ENCODE measurements at regions not wholly inside any gene's neighbourhood (a gene's known extent, or its start where the extent isn't known, plus 50 kb on each side); places are given as distances from the start of the nearest gene placed in this dataset.
"Not testable (repeated sequence)": the region's sequence is repeated elsewhere in the genome, so short reads cannot be mapped to it uniquely, and the experiment has no call there.

DNA sequence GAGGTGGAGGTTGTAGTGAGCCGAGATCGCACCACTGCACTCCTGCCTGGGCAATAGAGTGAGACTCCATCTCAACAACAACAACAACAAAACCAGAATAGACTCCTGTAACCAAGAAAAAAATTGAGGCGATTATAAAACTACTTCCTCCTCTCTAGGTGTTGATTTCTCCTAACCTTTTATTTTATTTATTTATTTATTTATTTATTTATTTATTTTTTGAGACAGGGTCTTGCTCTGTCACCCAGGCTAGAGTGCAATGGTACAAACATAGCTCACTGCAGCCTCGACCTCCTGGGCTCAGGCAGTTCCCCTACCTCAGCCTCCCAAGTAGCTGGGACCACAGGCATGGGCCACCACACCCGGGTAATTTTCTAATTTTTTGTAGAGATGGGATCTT is 86.2 kb downstream of the METTL2B start:
- not testable (repeated sequence) for TF ChIP-seq CTCF, POLR2A (IDR thresholded peaks at IDR 0.05)

Data from uterus (tissue), 2 donors.